Gastroesophageal sphincter (tissue), 4 donors: ENCODE measurements at regions not wholly inside any gene's neighbourhood (a gene's known extent, or its start where the extent isn't known, plus 50 kb on each side); places are given as distances from the start of the nearest gene placed in this dataset.

Experiments
- ATAC-seq: fragments of 150-250 bp; one replicate; pipeline ENCODE4 v1.9.1; 2016; ENCODE audit warnings: mild to moderate bottlenecking, moderate library complexity
- H3K27ac ChIP-seq, 4 donors: fragments of 200-600 bp; sonication (generic) in 3 of 4; 1 replicate in 3 of 4; 2 replicates in 1 of 4; pipeline ENCODE4 v1.5.1; 2016 to 2019
- H3K27me3 ChIP-seq: fragments of 200-600 bp; sonication (generic); one replicate; pipeline ENCODE4 v1.5.1; 2019
- H3K36me3 ChIP-seq, 2 donors: fragments of 200-600 bp; sonication (generic); one replicate each; pipeline ENCODE4 v1.5.1; 2019; ENCODE audit warnings: control low read depth in 1 of 2
- H3K4me1 ChIP-seq, 3 donors: fragments of 200-600 bp; sonication (generic); 1 replicate in 2 of 3; 2 replicates in 1 of 3; pipeline ENCODE4 v1.5.1; 2016 to 2019; ENCODE audit warnings: control low read depth in 2 of 3
- H3K4me3 ChIP-seq, 2 donors: fragments of 200-600 bp; sonication (generic); one replicate each; pipeline ENCODE4 v1.5.1; 2019; ENCODE audit warnings: mild to moderate bottlenecking in 1 of 2, moderate library complexity in 1 of 2
- H3K9me3 ChIP-seq, 3 donors: fragments of 200-600 bp; sonication (generic); one replicate each; pipeline ENCODE4 v1.5.1; 2017 to 2019; ENCODE audit warnings: control low read depth in 2 of 3
- EP300 ChIP-seq: sonication (generic); formaldehyde crosslinking; IDR thresholded peaks from one replicate; pipeline ENCODE4 v1.6.1; 2017; ENCODE audit warnings: antibody characterized with exemption, mild to moderate bottlenecking
- POLR2A ChIP-seq, 2 donors: fragments of 450-650 bp; IDR thresholded peaks; one replicate each; pipeline ENCODE4 v1.6.1; 2017; ENCODE audit warnings: antibody characterized with exemption in 2 of 2, mild to moderate bottlenecking in 2 of 2, moderate library complexity in 1 of 2
- POLR2AphosphoS5 ChIP-seq: sonication (generic); formaldehyde crosslinking; IDR thresholded peaks from one replicate; pipeline ENCODE4 v1.6.1; 2017; ENCODE audit warnings: antibody characterized with exemption
- WGBS, 2 donors: methylation state at CpG; one replicate each; pipeline ENCODE4 v1.1.5; 2018; ENCODE audit warnings: low coverage in 1 of 2; 5-methylcytosine and 5-hydroxymethylcytosine counted together
- TF ChIP-seq, protein P1 (sequence below), 4 experiments: fragments of 200-600 bp in 2 of 4; fragments of 450-650 bp in 2 of 4; sonication (generic) in 1 of 4; IDR thresholded peaks; one replicate each; pipeline ENCODE4 v1.5.1; 2017 to 2019; ENCODE audit warnings: antibody characterized with exemption in 4 of 4, mild to moderate bottlenecking in 2 of 4, moderate library complexity in 2 of 4

DNA sequence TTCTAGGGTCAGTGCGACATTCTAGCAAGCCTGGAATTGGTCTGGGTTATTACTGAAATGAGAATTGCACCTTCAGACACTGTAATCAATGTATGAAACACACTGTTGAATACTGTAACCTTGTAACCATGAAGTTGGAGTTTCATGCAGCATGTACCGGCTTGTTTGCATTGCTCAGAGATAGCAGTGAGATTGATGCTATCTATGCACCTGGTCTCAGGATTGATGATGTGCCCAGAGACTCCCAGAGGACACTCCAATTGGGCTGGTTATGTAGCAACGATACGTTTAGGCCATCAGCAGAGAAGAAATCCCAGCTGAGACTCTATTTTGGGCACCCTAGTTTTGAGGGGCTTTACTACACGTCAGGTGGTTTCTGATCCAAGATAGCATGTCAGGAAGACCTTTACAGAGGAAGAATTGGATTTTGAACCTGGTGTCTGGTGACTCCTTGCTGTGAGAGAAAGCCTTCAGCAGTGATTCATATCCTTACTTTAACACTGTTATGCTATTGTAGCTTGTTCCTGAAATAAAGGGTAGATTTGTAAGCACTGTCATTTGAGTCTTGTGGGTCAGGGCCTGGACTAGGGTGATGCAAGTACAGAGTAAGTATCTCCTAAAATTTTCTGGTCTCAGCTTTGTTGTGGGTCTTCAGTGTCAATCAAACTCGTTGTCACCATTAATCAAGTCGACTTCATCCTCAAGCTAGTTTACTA is 305.1 kb upstream of the GULP1 start:
- TF ChIP-seq POLR2AphosphoS5 (no peak), POLR2A (IDR thresholded peaks at IDR 0.05) (no peak), EP300 (no peak)
- TF ChIP-seq, protein P1, sequence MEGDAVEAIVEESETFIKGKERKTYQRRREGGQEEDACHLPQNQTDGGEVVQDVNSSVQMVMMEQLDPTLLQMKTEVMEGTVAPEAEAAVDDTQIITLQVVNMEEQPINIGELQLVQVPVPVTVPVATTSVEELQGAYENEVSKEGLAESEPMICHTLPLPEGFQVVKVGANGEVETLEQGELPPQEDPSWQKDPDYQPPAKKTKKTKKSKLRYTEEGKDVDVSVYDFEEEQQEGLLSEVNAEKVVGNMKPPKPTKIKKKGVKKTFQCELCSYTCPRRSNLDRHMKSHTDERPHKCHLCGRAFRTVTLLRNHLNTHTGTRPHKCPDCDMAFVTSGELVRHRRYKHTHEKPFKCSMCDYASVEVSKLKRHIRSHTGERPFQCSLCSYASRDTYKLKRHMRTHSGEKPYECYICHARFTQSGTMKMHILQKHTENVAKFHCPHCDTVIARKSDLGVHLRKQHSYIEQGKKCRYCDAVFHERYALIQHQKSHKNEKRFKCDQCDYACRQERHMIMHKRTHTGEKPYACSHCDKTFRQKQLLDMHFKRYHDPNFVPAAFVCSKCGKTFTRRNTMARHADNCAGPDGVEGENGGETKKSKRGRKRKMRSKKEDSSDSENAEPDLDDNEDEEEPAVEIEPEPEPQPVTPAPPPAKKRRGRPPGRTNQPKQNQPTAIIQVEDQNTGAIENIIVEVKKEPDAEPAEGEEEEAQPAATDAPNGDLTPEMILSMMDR (IDR thresholded peaks at IDR 0.05) = no peak
- no peaks in the 10 kb centered on the region for H3K9me3 ChIP-seq
- H3K4me1 ChIP-seq = peaks cover 0 to 5% (median 0%) of the 10 kb centered on the region in 3 donors
- H3K4me3 ChIP-seq = no peak overlapping the region
- no peaks in the 10 kb centered on the region for H3K36me3 ChIP-seq
- no peak overlapping the region for H3K27ac ChIP-seq
- ATAC-seq = no peak
- 80 to 81% methylated on average over 3 to 7 of the region's 7 CpGs for WGBS, 2 donors
- no peaks in the 10 kb centered on the region for H3K27me3 ChIP-seq

DNA sequence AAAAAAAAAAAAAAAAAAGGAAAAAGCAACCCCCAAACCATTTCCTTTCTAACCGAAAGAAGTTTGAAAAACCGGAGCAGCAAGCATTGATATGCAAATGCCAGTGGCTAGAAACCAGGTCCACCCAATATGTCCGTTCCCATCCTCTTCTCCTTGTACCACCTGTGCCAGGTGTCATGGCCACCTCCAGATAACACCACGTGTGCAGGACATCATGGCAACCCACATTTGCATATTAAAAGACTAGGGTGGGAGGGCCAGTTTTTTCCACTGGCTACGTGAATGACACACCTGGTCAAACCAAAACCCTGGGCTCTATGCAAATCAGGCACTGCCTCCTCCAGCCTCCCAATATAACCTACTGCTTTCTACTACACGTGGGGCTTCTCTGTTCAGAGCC is 303.3 kb upstream of the GULP1 start:
- no peak overlapping the region for H3K27ac ChIP-seq
- no peaks in the 10 kb centered on the region for H3K36me3 ChIP-seq
- no peaks in the 10 kb centered on the region for H3K27me3 ChIP-seq
- ATAC-seq = no peak
- 69 to 85% methylated on average over 2 to 6 of the region's 6 CpGs for WGBS, 2 donors
- no peak overlapping the region for H3K4me3 ChIP-seq
- no peaks in the 10 kb centered on the region for H3K4me1 ChIP-seq
- H3K9me3 ChIP-seq = no peaks in the 10 kb centered on the region
- TF ChIP-seq, protein P1 (IDR thresholded peaks at IDR 0.05) = no peak
- TF ChIP-seq EP300 = no peak
- TF ChIP-seq POLR2AphosphoS5 = no peak
- TF ChIP-seq POLR2A (IDR thresholded peaks at IDR 0.05) = no peak

DNA sequence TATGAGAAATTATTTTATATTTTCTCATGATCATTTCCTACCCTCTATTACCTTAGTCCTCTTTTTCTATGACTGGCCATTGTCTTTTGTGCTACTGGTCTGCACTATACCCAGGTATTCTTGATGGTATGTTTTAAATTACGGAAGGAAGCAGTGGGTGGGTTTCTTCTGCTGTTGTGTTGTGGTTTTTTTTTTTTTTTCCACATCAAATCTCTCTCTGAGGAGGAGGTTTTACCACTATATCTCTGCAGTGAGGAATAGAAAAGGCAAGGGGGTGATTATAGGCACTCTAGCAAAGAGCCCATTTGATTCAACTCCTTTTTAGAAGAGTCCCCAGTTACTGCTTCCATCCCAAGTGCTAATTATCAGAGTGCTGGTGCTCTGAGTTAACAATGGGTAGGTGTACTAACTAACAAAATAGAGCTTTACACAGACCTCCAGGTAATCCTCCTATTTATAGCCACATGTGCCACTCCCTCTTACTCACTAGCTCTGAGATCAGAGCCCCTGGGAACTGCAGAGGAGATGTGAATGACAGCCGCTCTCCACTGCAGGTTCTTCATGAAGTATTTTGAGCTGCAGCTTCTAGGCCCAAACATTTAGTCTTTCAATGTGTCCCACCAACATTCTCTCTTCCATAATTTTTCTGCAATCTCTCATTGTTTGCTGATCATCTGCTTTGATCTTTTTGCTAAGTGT is 301.6 kb upstream of the GULP1 start:
- no peak for ATAC-seq
- Histone ChIP-seq H3K27ac (no peak overlapping the region), H3K4me1 (no peaks in the 10 kb centered on the region), H3K36me3 (no peaks in the 10 kb centered on the region), H3K27me3 (no peaks in the 10 kb centered on the region), H3K9me3 (no peaks in the 10 kb centered on the region), H3K4me3 (no peak overlapping the region)
- WGBS, 2 donors = 86 to 100% methylated on average over 2 of the region's 2 CpGs
- no peak for TF ChIP-seq POLR2A (IDR thresholded peaks at IDR 0.05)
- TF ChIP-seq, protein P1 (IDR thresholded peaks at IDR 0.05) = no peak
- no peak for TF ChIP-seq EP300
- TF ChIP-seq POLR2AphosphoS5 = no peak

DNA sequence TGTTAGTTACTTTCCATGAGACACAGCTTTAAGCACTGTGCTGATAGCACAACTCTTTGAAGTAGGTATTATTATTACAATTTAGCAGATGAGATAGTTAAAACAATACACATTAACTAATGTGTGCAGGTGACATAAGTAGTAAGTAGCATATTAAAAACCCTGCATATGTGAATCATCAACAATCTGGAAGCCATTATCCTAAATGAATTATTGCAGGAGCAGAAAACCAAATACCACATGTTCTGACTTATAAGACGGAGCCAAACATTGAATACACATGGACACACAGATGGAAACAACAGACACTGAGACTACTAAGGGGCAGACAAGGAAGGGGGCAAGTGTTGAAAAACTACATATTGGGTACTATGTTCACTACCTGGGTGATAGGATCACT is 300.3 kb upstream of the GULP1 start:
- TF ChIP-seq EP300 (no peak), POLR2A (IDR thresholded peaks at IDR 0.05) (no peak), POLR2AphosphoS5 (no peak)
- TF ChIP-seq, protein P1 (IDR thresholded peaks at IDR 0.05) = no peak
- Histone ChIP-seq H3K4me3 (no peak overlapping the region), H3K27me3 (no peaks in the 10 kb centered on the region), H3K4me1 (no peaks in the 10 kb centered on the region), H3K9me3 (no peaks in the 10 kb centered on the region), H3K27ac (no peak overlapping the region), H3K36me3 (no peaks in the 10 kb centered on the region)
- WGBS, 2 donors = 78 to 100% methylated on average over 1 of the region's 1 CpG
- no peak for ATAC-seq
